WERI-Rb-1 (cell line): ENCODE measurements at regions not wholly inside any gene's neighbourhood (a gene's known extent, or its start where the extent isn't known, plus 50 kb on each side); places are given as distances from the start of the nearest gene placed in this dataset.
"Not testable (repeated sequence)": the region's sequence is repeated elsewhere in the genome, so short reads cannot be mapped to it uniquely, and the experiment has no call there.

Source experiments
- DNase-seq: peaks from one replicate; pipeline ENCODE4 v3.0.0-alpha.2; 2020
- H3K27ac ChIP-seq: fragments of 250-450 bp; sonication (Bioruptor Pico); 2 replicates; pipeline ENCODE4 v1.5.1; 2020; ENCODE audit warnings: mild to moderate bottlenecking, moderate library complexity
- H3K27me3 ChIP-seq: fragments of 250-450 bp; sonication (Bioruptor Pico); 2 replicates; pipeline ENCODE4 v1.5.1; 2021; ENCODE audit warnings: mild to moderate bottlenecking, low read depth, moderate library complexity; ENCODE audit not compliant: insufficient read depth, severe bottlenecking
- H3K36me3 ChIP-seq: fragments of 250-450 bp; sonication (Bioruptor Pico); 2 replicates; pipeline ENCODE4 v1.5.1; 2020; ENCODE audit warnings: mild to moderate bottlenecking, moderate library complexity
- H3K4me3 ChIP-seq: 2 replicates; pipeline ENCODE4 v1.5.1; 2011; ENCODE audit warnings: low read depth, mild to moderate bottlenecking, control low read depth, low read length
- H3K9me3 ChIP-seq: fragments of 250-450 bp; sonication (Bioruptor Pico); 2 replicates; pipeline ENCODE4 v1.5.1; 2021; ENCODE audit warnings: mild to moderate bottlenecking, moderate library complexity; ENCODE audit not compliant: severe bottlenecking
- CTCF ChIP-seq: IDR thresholded peaks from 2 replicates; pipeline ENCODE4 v1.5.1; 2011; ENCODE audit warnings: low read depth, mild to moderate bottlenecking, control low read depth, inconsistent platforms, low read length

DNA sequence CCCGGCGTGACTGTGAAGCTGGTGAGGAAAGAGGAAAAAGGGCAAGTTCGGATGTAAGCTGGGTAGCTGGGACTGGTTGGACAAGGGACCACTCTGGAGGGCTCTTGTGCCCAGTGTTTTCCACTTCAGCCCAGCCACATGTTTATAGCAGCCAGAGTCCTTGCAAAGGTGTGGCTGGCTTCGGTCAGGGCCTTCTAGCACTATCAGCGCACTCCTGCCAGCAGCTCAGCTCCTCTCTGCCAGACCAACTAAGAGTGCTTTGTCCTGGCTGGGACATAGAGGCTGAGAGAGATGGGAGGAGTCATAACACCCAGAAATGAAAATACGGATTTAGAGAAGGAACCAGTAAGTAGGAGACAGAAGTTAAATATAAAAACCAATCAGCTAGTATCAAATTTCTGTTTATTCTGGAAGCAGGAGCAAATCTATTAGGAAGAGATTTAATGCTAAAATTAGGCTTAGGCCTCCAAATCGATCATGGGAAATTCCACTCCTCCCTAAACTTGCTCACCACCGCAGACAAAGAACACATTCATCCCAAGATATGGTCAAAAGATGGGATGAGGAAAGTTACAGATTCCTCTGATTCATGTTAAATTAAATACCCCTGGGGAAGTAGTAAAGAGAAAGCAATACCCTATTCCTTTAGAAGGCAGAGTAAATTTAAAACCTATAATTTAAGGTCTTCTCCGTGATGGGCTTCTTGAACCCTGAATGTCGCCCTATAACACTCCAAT, 135.0 kb downstream of the RALA start:
- DNase-seq, result no peak
- Histone ChIP-seq H3K27ac (no peak overlapping the region), H3K9me3 (no peaks in the 10 kb centered on the region), H3K27me3 (no peaks in the 10 kb centered on the region), H3K36me3 (no peaks in the 10 kb centered on the region), H3K4me3 (no peak overlapping the region)
- no peak for TF ChIP-seq CTCF

GRCh38 chr7:39761449-39761848, 138.1 kb downstream of the RALA start:
- no peak overlapping the region for H3K4me3 ChIP-seq
- no peak for TF ChIP-seq CTCF
- H3K9me3 ChIP-seq, result no peaks in the 10 kb centered on the region
- DNase-seq, result no peak
- H3K27me3 ChIP-seq, result no peaks in the 10 kb centered on the region
- H3K27ac ChIP-seq, result no peak overlapping the region
- no peaks in the 10 kb centered on the region for H3K36me3 ChIP-seq

DNA sequence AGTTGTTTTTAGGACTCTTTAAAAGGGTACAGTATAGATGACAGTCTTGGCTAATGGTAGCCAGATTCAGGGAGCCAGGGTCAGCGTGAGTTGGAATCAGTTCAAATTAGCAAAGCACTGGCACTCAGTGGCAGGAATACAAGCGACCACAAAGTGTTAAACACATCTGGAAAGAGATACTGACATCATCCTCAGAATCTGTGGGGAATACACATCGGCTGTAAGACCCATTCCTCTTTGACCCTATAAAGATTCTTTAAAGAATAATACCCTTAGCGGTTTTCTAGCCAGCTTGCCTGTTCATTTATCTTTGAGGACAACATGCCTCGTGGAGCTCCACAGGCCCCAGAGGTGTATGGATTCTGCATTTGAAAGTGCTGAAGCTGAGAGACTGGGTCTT, 139.1 kb downstream of the RALA start:
- H3K4me3 ChIP-seq, DNase-seq, H3K36me3 ChIP-seq, H3K27ac ChIP-seq, H3K27me3 ChIP-seq, H3K9me3 ChIP-seq: not testable (repeated sequence)

GRCh38 chr7:39762881-39763280, 139.5 kb downstream of the RALA start:
- DNase-seq, H3K4me3 ChIP-seq, H3K27me3 ChIP-seq, H3K9me3 ChIP-seq, H3K27ac ChIP-seq, H3K36me3 ChIP-seq: not testable (repeated sequence)

DNA sequence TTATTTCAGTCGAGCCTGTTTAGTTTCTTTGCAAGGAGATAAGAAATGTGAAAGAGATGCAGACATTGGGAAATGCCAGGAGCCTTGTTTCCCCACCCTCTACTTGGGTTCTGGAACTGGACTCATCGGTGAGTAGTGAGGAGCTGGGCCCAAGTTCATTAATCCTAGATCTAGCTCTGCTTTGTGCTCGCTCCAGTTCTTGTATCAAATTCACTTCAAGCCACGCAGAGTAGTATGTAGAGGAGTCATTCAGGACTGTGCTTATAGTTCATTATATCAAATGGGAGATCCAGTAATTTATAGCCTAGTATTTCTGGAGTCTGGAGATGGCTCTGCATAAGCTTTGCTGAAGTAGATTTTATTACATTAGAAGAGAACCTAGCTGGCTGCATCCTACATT, 142.5 kb downstream of the RALA start:
- DNase-seq, H3K27me3 ChIP-seq, H3K9me3 ChIP-seq, H3K27ac ChIP-seq, H3K4me3 ChIP-seq, H3K36me3 ChIP-seq: not testable (repeated sequence)

GRCh38 chr7:39768439-39768838, 145.1 kb downstream of the RALA start:
- H3K36me3 ChIP-seq, DNase-seq, H3K27me3 ChIP-seq, H3K4me3 ChIP-seq, H3K9me3 ChIP-seq, H3K27ac ChIP-seq: not testable (repeated sequence)

DNA sequence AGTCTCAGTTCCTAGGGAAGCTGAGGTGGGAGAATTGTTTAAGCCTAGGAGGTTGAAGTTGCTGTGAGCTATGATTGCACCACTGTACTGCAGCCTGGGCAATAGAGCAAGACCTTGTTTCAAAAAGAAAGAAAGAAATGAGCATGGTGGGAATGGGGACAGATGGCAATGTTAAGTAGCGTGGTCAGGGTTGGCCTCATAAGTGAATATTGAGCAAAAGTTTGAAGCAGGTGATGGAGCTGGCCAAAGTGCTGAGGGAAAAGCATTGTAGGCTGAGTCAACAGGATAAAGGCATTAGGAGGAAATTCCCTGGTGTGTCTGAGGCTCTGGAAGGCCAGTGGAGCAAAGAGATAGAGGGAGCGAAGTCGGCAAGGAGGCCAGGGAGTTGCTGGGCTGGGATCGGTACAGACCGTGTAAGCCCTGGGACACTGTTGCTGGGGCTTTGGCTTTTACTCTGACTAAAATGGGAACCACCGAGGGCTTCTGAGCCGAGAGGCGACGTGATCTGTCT, 151.0 kb downstream of the RALA start:
- H3K27ac ChIP-seq, H3K27me3 ChIP-seq, H3K4me3 ChIP-seq, H3K9me3 ChIP-seq, H3K36me3 ChIP-seq, DNase-seq: not testable (repeated sequence)

- H3K4me3 ChIP-seq, DNase-seq, H3K36me3 ChIP-seq, H3K27ac ChIP-seq, H3K27me3 ChIP-seq, H3K9me3 ChIP-seq: not testable (repeated sequence)
Observed at GRCh38 chr7:39781557-39781956, 158.2 kb downstream of the RALA start.

DNA sequence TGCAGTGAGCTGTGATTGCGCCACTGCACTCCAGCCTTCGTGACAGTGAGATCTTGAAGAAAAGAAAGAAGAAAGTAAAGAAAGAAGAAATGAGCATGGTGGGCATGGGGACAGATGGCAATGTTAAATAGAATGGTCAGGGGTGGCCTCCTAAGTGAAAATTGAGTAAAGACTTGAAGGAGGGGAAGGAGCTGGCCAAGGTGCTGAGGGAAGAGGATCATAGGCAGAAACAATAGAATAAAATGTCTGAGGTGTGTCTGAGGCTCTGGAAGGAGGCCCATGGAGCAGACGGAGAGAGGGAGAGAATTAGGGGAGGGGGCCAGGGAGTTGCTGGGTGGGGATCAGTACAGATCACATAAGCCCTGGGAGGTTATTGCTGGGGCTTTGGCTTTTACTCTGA, 163.1 kb downstream of the RALA start:
- not testable (repeated sequence) for H3K9me3 ChIP-seq, H3K4me3 ChIP-seq, H3K36me3 ChIP-seq, H3K27ac ChIP-seq, DNase-seq, H3K27me3 ChIP-seq

- H3K4me3 ChIP-seq, H3K27me3 ChIP-seq, H3K36me3 ChIP-seq, DNase-seq, H3K9me3 ChIP-seq, H3K27ac ChIP-seq: not testable (repeated sequence)
Observed at GRCh38 chr7:39791035-39791434, 159.0 kb upstream of the CDK13 start.
